ENCODE measurements at regions not wholly inside any gene's neighbourhood (a gene's known extent, or its start where the extent isn't known, plus 50 kb on each side); places are given as distances from the start of the nearest gene placed in this dataset.
"Not testable (repeated sequence)": the region's sequence is repeated elsewhere in the genome, so short reads cannot be mapped to it uniquely, and the experiment has no call there.

- no peak for DNase-seq
Measured at GRCh38 chr3:40756500-40756899, 231.7 kb downstream of the ZNF621 start.

- DNase-seq = not testable (repeated sequence)
Measured at GRCh38 chr3:40762771-40763170, 238.0 kb downstream of the ZNF621 start.

- no peak for DNase-seq
Measured at GRCh38 chr3:40763807-40764206, 239.0 kb downstream of the ZNF621 start.

GRCh38 chr3:40764747-40765146, 240.0 kb downstream of the ZNF621 start:
- DNase-seq = no peak

- no peak for DNase-seq
Measured at GRCh38 chr3:40765884-40766283, 241.1 kb downstream of the ZNF621 start.

- no peak for DNase-seq
Measured at GRCh38 chr3:40766396-40766795, 241.6 kb downstream of the ZNF621 start.

- no peak for DNase-seq
Measured at GRCh38 chr3:40768046-40768445, 243.3 kb downstream of the ZNF621 start.

- no peak for DNase-seq
Measured at GRCh38 chr3:40768536-40768935, 243.8 kb downstream of the ZNF621 start.

GRCh38 chr3:40770061-40770460, 245.3 kb downstream of the ZNF621 start:
- DNase-seq = no peak

- DNase-seq = no peak
Measured at GRCh38 chr3:40771112-40771511, 246.4 kb downstream of the ZNF621 start.

- DNase-seq = no peak
Measured at GRCh38 chr3:40779039-40779438, 254.3 kb downstream of the ZNF621 start.

GRCh38 chr3:40780291-40780924, 255.6 kb downstream of the ZNF621 start:
- no peak for DNase-seq

GRCh38 chr3:40780925-40781406, 256.2 kb downstream of the ZNF621 start:
- no peak for DNase-seq

- DNase-seq = no peak
Measured at GRCh38 chr3:40782111-40782721, 257.5 kb downstream of the ZNF621 start.

- no peak for DNase-seq
Measured at GRCh38 chr3:40790746-40791145, 266.0 kb downstream of the ZNF621 start.

GRCh38 chr3:40793730-40794129, 269.0 kb downstream of the ZNF621 start:
- DNase-seq = no peak

GRCh38 chr3:40800343-40800742, 275.6 kb downstream of the ZNF621 start:
- no peak for DNase-seq

GRCh38 chr3:40801284-40801741, 276.6 kb downstream of the ZNF621 start:
- no peak for DNase-seq

- no peak for DNase-seq
Measured at GRCh38 chr3:40803311-40803710, 278.6 kb downstream of the ZNF621 start.

- DNase-seq = no peak
Measured at GRCh38 chr3:40805456-40805855, 280.7 kb downstream of the ZNF621 start.

- DNase-seq = no peak
Measured at GRCh38 chr3:40810813-40811212, 286.1 kb downstream of the ZNF621 start.

GRCh38 chr3:40817017-40817416, 292.3 kb downstream of the ZNF621 start:
- no peak for DNase-seq

GRCh38 chr3:40821315-40821714, 296.6 kb downstream of the ZNF621 start:
- DNase-seq = no peak

GRCh38 chr3:40827226-40827625, 302.5 kb downstream of the ZNF621 start:
- no peak for DNase-seq

Measured in CD4-positive, alpha-beta T cell treated with Interleukin-6 for 4 hours (primary cell).